AG09309 (cell line): ENCODE measurements at regions not wholly inside any gene's neighbourhood (a gene's known extent, or its start where the extent isn't known, plus 50 kb on each side); places are given as distances from the start of the nearest gene placed in this dataset.

Source experiments
- DNase-seq: peaks from one replicate; pipeline ENCODE4 v3.0.0-alpha.2; 2010; ENCODE audit warnings: low read depth
- H3K4me3 ChIP-seq: 2 replicates; pipeline ENCODE4 v1.5.1; 2011; ENCODE audit warnings: mild to moderate bottlenecking, low read depth, low read length, moderate library complexity; ENCODE audit not compliant: control insufficient read depth
- TF ChIP-seq, protein P1 (sequence below): IDR thresholded peaks from 2 replicates; pipeline ENCODE4 v1.5.1; 2011; ENCODE audit warnings: mild to moderate bottlenecking, low read depth, low read length, inconsistent platforms; ENCODE audit not compliant: insufficient read depth, control insufficient read depth; ENCODE audit errors: missing control alignments

DNA sequence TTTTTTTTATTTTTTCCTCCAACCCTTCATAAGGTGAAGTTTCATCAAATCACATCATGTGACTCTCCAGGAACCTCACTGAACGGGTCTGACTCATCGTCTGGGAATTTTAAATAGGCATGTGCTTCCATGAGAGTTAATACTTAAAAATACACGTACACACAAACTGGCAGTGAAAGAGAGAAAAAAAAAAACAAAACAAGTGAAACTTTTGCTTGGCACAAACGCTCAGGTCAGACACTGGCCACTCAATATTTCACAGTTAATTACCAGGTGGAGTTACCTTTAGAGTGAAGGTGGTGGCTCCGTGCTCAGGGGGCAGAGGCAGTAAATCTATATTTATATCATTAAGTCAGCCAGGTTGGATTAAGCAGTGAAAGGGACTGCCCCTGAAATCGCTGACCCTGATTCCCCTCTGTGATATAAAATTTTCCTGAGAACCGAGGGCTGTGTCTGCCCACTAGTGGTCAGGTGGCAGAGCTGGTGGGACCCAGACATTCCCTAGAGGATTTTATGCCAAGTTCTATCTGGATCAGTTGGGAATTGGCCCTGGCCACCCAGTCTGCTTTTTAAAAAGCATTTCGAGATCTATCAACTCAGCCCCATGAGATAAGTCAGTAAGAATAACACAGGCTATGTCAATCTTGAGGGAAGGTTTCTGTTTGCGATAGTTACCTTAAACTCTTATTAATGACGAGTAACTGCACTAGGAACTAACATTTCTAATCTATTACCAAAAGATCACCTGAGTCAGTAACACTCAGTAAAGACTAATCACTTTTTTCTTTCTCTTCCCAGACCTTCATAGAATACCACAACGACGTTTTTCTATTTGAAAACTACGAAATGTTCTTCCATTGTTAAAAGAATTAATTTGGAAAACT is 259.1 kb downstream of the HDGFL1 start:
- H3K4me3 ChIP-seq: no peak overlapping the region
- TF ChIP-seq, protein P1, sequence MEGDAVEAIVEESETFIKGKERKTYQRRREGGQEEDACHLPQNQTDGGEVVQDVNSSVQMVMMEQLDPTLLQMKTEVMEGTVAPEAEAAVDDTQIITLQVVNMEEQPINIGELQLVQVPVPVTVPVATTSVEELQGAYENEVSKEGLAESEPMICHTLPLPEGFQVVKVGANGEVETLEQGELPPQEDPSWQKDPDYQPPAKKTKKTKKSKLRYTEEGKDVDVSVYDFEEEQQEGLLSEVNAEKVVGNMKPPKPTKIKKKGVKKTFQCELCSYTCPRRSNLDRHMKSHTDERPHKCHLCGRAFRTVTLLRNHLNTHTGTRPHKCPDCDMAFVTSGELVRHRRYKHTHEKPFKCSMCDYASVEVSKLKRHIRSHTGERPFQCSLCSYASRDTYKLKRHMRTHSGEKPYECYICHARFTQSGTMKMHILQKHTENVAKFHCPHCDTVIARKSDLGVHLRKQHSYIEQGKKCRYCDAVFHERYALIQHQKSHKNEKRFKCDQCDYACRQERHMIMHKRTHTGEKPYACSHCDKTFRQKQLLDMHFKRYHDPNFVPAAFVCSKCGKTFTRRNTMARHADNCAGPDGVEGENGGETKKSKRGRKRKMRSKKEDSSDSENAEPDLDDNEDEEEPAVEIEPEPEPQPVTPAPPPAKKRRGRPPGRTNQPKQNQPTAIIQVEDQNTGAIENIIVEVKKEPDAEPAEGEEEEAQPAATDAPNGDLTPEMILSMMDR: peak; percentile 58
- peak; percentile 86 for DNase-seq

DNA sequence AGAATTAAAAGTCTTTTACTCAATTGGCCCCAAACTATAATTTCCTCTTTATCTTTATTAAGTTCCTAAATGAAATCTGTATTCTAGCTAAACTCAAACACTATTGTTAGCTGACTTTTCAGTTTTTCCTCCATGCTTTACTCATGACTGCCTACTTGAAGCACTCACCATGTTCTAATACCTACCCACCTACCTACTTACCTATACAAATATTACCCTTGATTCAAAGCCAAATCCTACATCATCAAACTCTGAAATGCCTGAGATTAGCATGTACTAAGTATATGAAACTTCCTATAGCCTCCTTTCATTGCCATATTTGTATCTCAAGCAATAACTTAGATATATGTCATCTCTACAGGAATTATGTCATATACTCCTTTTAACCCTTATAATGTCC is 259.7 kb downstream of the HDGFL1 start:
- TF ChIP-seq, protein P1: no peak
- H3K4me3 ChIP-seq: no peak overlapping the region
- no peak for DNase-seq

DNA sequence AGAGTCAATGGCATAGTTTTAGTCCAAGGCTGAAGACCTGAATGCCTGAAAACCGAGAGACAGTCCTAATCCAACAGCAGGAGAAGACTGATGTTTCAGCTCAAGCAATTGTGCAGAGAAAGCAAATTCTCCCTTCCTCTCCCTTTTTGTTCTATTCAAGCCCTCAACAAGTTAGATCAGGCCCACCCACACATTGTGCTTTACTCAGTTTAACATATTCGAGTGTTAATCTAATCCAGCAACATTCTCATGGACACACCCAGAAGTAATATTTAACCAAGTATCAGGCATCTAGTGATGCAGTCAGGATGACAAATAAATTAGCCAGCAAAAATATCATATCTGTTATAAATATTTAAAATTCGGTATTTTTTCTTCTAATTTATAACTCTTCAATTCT is 261.1 kb downstream of the HDGFL1 start:
- no peak for DNase-seq
- TF ChIP-seq, protein P1: no peak
- no peak overlapping the region for H3K4me3 ChIP-seq

DNA sequence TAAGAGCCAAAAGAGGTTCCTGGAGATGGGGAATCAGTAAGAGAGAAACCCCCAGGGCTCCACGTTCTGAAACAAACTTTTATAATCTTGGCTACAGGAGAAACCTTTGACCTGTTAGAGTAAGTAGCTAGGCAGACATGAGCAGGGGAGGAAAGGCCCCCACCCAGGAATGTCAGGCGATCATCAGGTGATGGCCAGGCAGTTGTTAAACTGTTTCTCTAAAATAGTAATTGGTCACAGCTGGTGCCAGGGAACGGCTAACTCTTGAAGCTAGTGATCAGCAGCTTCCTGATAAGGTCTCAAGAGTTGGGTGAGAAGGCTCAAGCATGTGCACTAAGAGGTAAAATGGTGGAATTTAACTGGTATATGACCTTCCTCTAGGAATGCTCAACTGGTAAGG is 263.8 kb downstream of the HDGFL1 start:
- H3K4me3 ChIP-seq: no peak overlapping the region
- no peak for DNase-seq
- TF ChIP-seq, protein P1: no peak

DNA sequence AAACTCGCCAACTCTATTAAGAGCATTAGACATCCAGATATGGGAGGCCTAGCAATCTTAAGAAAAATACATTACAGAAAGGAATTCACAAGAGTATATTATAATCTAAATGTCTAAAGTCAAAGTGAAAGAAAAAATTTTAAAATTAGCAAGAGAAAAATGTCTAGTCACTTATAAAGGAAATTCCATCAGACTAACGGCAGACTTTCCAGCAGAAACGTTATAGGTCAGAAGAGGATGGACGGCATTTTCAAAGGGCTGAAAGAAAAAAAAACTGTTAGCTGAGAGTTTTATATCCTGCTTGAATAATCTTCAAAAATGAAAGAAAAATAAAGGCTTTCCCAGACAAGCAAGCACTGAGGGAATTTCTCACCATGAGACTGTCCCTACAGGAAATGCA is 269.0 kb downstream of the HDGFL1 start:
- no peak for DNase-seq
- no peak overlapping the region for H3K4me3 ChIP-seq

DNA sequence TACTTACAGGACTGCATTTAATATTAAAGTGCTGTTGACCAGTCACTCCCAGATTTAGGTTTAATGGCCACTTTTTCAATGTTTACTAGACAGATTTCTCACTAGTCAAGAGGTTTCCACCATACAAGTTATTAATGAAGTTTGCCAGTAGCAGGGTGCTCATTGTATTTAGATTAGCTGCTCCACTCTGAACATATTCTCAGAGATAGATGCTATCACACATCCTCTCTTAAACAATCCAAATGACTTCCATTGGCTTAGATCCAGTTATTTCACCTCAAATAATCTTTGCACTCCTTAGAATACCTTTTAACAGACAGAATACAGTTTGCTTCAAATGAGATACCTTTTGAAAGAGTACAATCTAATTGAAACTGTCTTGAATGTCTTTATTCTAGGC is 276.1 kb downstream of the HDGFL1 start:
- H3K4me3 ChIP-seq: no peak overlapping the region
- DNase-seq: no peak
- TF ChIP-seq, protein P1: no peak

More for the DNA sequence above, 269.0 kb downstream of the HDGFL1 start:
- TF ChIP-seq, protein P1: no peak
